Breast epithelium (tissue), 4 donors: ENCODE measurements at regions not wholly inside any gene's neighbourhood (a gene's known extent, or its start where the extent isn't known, plus 50 kb on each side); places are given as distances from the start of the nearest gene placed in this dataset.
"Not testable (repeated sequence)": the region's sequence is repeated elsewhere in the genome, so short reads cannot be mapped to it uniquely, and the experiment has no call there.

Experiments used
- DNase-seq, 2 donors: peaks; one replicate each; pipeline ENCODE4 v3.0.0-alpha.2; 2019; ENCODE audit warnings: low spot score in 2 of 2
- H3K27ac ChIP-seq, 2 donors: fragments of 200-600 bp; sonication (generic) in 1 of 2; one replicate each; pipeline ENCODE4 v1.5.1; 2016 to 2019; ENCODE audit warnings: mild to moderate bottlenecking in 1 of 2
- H3K27me3 ChIP-seq, 2 donors: fragments of 200-600 bp; sonication (generic) in 1 of 2; one replicate each; pipeline versions ENCODE4 v1.5.1 to v1.6.0; 2017 to 2019; ENCODE audit warnings: control low read depth in 1 of 2, mild to moderate bottlenecking in 1 of 2
- H3K36me3 ChIP-seq: fragments of 200-600 bp; one replicate; pipeline ENCODE4 v1.5.1; 2019
- H3K4me1 ChIP-seq, 2 donors: fragments of 200-600 bp; sonication (generic); one replicate each; pipeline ENCODE4 v1.5.1; 2016 to 2019; ENCODE audit warnings: control low read depth in 1 of 2
- H3K4me3 ChIP-seq, 3 donors: fragments of 200-600 bp; sonication (generic); 1 replicate in 2 of 3; 2 replicates in 1 of 3; pipeline ENCODE4 v1.5.1; 2016 to 2019; ENCODE audit warnings: mild to moderate bottlenecking in 3 of 3, moderate library complexity in 2 of 3
- H3K9me3 ChIP-seq, 2 donors: fragments of 200-600 bp; sonication (generic) in 1 of 2; one replicate each; pipeline ENCODE4 v1.5.1; 2016 to 2019; ENCODE audit warnings: control low read depth in 1 of 2
- intact Hi-C: fragments of 100-400 bp; cut with DNase I; formaldehyde crosslinking; loops from one replicate; pipeline ENCODE4 v1.15.1; 2023; ENCODE audit warnings: low total_unique reads

- H3K27me3 ChIP-seq, H3K9me3 ChIP-seq, H3K36me3 ChIP-seq, H3K27ac ChIP-seq, DNase-seq, H3K4me3 ChIP-seq, intact Hi-C loops, H3K4me1 ChIP-seq: not testable (repeated sequence)
These were observed 122.5 kb upstream of the KRTAP5-11 start for GRCh38 chr11:71705086-71705737.

DNA sequence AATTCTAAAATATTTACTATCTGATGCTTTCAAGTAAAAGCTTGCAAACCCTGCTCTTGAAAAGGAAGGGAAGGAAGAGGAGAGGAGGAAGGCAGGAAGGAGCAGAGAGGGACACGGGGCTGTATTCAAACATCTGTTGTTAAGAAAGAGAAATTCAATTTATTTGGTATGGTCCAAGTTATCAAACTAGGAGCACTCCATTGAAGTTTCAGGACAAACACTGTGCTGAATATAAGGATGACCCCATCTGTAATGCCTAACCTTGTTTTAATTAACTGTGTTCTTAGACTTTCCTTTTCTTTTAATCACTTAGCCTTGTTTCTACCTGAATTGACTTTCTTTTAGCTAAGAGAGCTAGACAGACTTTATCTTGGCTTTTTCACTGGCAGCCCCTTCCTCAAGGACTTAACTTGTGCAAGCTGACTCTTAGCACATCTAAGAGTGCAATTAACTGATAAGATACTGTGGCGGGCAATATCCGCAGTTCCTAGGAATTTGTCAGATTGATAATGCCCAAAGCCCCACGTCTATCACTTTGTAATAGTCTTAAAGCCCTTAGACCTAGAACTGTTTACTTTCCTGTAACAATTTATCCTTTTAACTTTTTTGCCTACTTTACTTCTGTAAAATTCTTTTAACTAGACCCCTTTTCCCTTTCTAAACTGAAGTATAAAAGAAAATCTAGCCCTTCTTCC, 123.2 kb upstream of the KRTAP5-11 start:
- H3K27ac ChIP-seq, H3K27me3 ChIP-seq, intact Hi-C loops, H3K9me3 ChIP-seq, H3K4me3 ChIP-seq, H3K36me3 ChIP-seq, H3K4me1 ChIP-seq, DNase-seq: not testable (repeated sequence)

GRCh38 chr11:71707083-71707482, 124.4 kb upstream of the KRTAP5-11 start:
- intact Hi-C loops, DNase-seq, H3K9me3 ChIP-seq: not testable (repeated sequence)

GRCh38 chr11:71709541-71709940, 123.5 kb upstream of the DEFB108B start:
- H3K36me3 ChIP-seq, H3K27ac ChIP-seq, DNase-seq, intact Hi-C loops, H3K27me3 ChIP-seq, H3K4me1 ChIP-seq, H3K9me3 ChIP-seq: not testable (repeated sequence)
- H3K4me3 ChIP-seq, result peak overlapping the region in 1 of 3 donors; percentile 44

More at GRCh38 chr11:71707083-71707482, 124.4 kb upstream of the KRTAP5-11 start:
- not testable (repeated sequence) for H3K27me3 ChIP-seq, H3K27ac ChIP-seq, H3K4me3 ChIP-seq, H3K4me1 ChIP-seq, H3K36me3 ChIP-seq

GRCh38 chr11:71710171-71710671, 122.8 kb upstream of the DEFB108B start:
- intact Hi-C loops, H3K27me3 ChIP-seq, H3K9me3 ChIP-seq, H3K4me1 ChIP-seq, H3K36me3 ChIP-seq: not testable (repeated sequence)
- DNase-seq, result peak in 1 of 2 donors; percentile 55
- peak overlapping the region in 1 of 2 donors; percentile 52 for H3K27ac ChIP-seq
- H3K4me3 ChIP-seq, result peak overlapping the region in 2 of 3 donors; percentile 28 to 44

DNA sequence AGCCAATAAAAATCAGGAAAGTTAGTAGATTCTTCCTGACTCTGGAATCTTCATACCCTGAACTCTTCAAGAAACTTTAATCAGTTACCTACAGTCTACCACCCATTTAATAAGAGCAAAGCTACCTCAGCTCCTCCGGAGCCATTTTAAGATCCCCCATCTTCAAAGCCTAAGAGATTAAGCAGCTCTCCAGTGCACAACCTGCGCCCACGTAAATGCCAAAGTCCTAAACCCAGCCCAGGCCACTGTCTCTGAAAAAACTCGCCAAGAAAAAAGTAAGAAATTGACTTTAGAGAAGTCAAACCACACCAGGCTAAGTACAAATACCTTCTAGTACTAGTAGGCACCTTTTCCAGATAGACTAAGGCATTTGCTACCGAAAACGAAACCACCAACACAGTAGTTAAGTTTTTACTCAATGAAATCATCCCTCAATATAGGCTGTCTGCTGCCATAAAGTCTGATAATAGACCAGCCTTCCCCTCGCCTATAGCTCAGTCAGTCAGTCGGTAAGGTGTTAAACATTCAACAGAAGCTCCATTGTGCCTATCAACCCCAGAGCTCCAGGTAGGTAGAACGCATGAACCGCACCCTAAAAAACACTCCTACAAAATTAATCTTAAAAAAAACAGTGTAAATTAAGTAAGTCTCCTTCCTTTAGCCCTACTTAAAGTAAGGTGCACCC, 122.2 kb upstream of the DEFB108B start:
- Histone ChIP-seq H3K27ac (peak overlapping the region in 1 of 2 donors; percentile 52), H3K4me3 (peak overlapping the region in 2 of 3 donors; percentile 28 to 44)
- H3K9me3 ChIP-seq, intact Hi-C loops, H3K36me3 ChIP-seq, H3K27me3 ChIP-seq, DNase-seq, H3K4me1 ChIP-seq: not testable (repeated sequence)

- H3K4me3 ChIP-seq, intact Hi-C loops, H3K27ac ChIP-seq, H3K4me1 ChIP-seq, H3K36me3 ChIP-seq, DNase-seq, H3K9me3 ChIP-seq, H3K27me3 ChIP-seq: not testable (repeated sequence)
These were observed 120.7 kb upstream of the DEFB108B start for GRCh38 chr11:71712350-71712749.

DNA sequence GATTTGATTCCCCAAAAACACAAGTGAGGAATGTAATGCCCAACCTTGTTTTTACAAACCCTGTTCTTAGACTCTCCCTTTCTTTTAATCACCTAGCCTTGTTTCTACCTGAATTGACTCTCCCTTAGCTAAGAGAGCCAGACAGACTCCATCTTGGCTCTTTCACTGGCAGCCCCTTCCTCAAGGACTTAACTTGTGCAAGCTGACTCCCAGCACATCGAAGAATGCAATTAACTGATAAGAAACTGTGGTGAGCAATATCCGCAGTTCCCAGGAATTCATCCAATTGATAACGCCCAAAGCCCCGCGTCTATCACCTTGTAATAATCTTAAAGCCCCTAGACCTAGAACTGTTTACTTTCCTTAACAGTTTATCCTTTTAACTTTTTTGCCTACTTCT, 120.2 kb upstream of the DEFB108B start:
- intact Hi-C loops, H3K9me3 ChIP-seq, H3K4me3 ChIP-seq, H3K36me3 ChIP-seq, H3K27me3 ChIP-seq, H3K27ac ChIP-seq, DNase-seq, H3K4me1 ChIP-seq: not testable (repeated sequence)

GRCh38 chr11:71714510-71714909, 118.5 kb upstream of the DEFB108B start:
- intact Hi-C loops, H3K27me3 ChIP-seq, H3K36me3 ChIP-seq, H3K4me3 ChIP-seq, DNase-seq, H3K27ac ChIP-seq, H3K9me3 ChIP-seq, H3K4me1 ChIP-seq: not testable (repeated sequence)

DNA sequence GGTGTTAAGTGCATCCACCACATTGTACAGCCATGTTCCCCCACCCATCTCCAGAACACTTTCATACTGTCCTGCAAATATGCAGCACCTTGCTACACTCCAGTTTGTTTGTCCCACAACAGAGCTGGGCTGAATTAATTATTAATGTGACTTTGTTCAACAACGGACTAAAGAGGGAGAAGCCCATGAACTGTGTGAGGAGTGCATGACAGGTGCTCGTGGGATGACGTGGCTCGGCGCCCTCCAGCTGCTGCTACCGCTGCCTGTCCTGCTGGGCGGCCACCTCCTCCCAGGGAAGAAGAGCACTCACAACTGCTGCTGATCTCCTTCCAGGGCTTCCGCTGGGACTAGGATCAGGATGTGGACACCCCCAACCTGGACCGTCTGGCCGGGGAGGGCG, 111.2 kb upstream of the DEFB108B start:
- H3K36me3 ChIP-seq, H3K4me3 ChIP-seq, H3K9me3 ChIP-seq, DNase-seq, H3K27me3 ChIP-seq, intact Hi-C loops, H3K27ac ChIP-seq, H3K4me1 ChIP-seq: not testable (repeated sequence)

GRCh38 chr11:71723991-71724390, 109.0 kb upstream of the DEFB108B start:
- intact Hi-C loops, H3K4me3 ChIP-seq, H3K27me3 ChIP-seq, H3K4me1 ChIP-seq, H3K9me3 ChIP-seq, H3K27ac ChIP-seq, H3K36me3 ChIP-seq, DNase-seq: not testable (repeated sequence)

DNA sequence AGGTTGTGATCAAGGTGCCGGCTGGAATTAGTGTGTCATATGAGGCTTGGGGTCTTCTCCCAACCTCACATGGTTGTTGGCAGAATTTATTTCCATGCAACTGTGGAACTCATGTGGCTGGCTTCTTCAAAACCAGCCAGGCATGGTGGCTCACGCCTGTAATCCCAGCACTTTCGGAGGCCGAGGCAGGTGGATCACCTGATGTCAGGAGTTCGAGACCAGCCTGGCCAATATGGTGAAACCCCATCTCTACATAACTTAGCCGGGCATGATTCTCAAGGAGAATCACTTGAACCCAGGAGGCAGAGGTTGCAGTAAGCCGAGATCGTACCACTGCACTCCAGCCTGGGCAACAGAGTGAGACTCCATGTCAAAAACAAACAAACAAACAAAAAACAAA, 102.3 kb upstream of the DEFB108B start:
- H3K27me3 ChIP-seq, H3K4me1 ChIP-seq, DNase-seq, intact Hi-C loops, H3K4me3 ChIP-seq, H3K27ac ChIP-seq, H3K36me3 ChIP-seq, H3K9me3 ChIP-seq: not testable (repeated sequence)
